HG02642 (cell line): ENCODE measurements at regions not wholly inside any gene's neighbourhood (a gene's known extent, or its start where the extent isn't known, plus 50 kb on each side); places are given as distances from the start of the nearest gene placed in this dataset.
"Not testable (repeated sequence)": the region's sequence is repeated elsewhere in the genome, so short reads cannot be mapped to it uniquely, and the experiment has no call there.

ENCODE experiments used
- ATAC-seq: cut with Tn5 transposase; IDR thresholded peaks from one replicate; pipeline ENCODE4 v1.9.1; 2021; ENCODE audit warnings: mild to moderate bottlenecking; ENCODE audit not compliant: unreplicated experiment, poor library complexity

DNA sequence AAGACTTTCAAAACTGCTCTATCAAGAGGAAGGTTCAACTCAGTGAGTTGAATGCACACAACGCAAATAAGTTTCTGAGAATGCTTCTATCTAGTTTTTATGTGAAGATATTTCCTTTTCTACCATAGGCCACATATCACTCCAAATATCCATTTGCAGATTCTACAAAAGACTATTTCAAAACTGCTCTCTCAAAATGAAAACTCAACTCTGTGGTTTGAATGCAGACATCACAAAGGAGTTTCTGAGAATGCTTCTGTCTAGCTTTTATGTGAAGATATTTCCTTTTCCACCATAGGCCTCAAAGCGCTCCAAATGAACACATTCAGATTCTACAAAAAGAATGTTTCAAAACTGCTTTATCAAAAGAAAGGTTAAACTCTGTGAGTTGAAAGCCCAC is 1093.1 kb upstream of the DEFB115 start:
- not testable (repeated sequence) for ATAC-seq

DNA sequence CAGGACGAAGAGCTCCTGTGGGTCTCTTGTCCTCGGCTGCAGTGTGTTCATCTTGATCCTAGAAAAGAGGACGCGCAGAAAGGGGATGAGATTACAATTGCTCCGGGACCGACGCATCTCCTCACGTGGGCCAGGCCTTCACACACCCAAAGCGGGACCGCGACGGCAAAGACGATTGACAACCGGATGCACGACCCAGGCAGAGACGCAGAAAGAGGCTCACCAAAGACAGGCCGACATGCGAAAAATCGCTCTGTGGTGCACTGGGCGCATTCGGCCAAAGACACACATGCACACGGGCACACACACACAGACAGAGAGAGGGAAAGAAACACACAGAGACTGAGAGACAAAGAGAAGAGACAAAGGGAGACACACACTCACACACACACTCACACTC is 1089.9 kb upstream of the DEFB115 start:
- ATAC-seq, result no peak

DNA sequence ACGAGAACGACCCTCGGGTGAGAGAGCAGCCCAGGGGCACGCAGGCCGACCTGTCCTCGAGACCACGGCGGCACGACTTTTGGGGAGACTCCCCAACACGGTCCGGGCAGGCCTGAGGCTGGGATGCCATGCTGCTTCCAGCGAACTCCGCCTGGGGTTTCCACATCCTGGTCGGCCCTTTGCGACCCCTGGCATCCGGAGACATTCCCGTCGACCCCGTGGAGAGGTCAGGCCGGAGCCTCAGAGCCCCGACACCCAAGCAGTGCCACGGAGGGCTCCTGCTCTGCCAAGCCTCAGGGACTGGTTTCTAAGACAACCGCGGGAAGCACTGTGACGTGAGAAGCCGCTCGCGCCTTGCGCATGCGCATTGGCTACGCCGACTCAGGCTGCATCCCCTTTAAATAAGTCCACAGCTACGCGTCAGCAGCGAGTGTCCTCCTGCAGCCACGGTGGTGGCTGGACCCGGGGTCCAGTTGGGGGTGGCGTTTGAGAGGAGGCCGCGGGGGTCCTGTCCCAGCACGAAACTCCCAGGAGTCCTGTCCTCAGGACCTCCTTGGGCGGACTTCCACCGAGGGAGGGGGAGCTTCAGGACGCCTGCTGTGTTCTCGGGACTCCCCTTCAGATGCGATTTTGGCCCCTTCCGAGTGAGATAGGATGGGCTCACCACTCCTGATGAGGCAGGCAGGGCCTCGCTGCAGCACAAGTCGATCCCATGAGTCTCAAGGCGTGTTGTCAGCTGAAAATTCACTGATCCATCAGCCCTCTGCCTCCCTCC is 1089.3 kb upstream of the DEFB115 start:
- no peak for ATAC-seq

DNA sequence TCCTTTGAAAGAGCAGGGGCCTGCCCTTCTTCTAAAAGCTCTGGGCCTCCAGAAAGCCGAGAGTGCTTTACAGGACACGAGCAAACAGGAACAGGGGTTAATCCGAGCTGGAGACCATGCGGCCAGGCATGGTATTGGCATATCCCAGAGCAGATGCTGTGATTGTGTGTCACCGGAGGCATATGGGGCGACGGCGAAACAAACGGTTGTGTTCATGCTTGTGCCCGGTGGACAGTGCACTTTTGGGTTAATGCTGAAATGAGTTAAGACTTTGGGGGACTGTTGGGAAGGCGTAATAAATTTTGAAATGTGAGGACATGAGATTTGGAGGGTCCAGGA is 1088.7 kb upstream of the DEFB115 start:
- ATAC-seq, result no peak

DNA sequence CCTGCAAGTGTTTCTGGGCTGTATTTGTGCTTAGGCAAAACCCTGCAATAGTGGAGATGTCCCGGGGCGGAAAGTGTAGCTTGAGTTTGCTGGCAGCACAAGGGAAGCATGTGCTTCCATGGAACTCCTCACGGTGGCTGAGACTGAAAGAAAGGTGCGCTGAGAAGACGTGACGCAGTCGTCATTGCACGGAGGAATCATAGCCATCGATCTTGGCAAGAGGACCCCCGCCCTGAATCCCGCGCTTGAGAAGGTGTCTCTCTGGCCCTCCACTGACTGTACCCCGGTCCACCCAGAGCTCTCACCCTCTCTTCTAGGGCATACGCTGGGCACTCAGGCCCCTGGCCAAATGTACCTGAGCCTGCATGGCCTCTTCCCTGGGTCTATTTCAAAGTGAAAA is 1081.8 kb upstream of the DEFB115 start:
- ATAC-seq, result no peak

DNA sequence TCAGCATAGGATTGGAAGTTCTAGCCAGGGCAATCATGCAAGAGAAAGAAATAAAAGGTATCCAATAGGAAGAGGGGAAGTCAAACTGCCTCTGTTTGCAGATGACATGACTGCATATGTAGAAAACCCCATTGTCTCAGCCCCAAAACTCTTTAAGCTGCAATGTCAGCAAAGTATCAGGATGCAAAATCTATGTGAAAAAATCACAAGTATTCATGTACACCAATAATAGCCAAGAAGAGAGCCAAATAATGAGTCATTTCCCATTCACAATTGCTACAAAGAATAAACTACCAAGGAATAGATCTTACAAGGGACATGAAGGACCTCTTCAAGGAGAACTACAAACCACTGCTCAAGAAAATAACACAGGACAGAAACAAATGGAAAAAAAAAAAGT is 1074.3 kb upstream of the DEFB115 start:
- not testable (repeated sequence) for ATAC-seq

DNA sequence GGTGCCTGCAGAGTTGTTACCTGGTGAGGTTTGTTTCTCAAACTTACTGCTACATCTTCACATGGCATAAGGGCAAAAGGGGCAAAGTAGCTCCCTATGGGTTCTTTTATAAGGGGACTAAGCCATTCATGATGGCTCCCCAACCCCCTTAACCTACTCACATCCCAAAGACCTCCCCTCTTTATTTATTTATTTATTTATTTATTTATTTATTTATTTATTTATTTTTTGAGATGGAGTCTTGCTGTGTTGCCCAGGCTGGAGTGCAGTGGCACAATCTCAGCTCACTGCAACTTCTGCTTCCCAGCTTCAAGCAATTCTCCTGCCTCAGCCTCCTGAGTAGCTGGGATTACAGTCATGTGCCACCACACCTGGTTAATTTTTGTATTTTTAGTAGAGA is 1065.7 kb upstream of the DEFB115 start:
- not testable (repeated sequence) for ATAC-seq

DNA sequence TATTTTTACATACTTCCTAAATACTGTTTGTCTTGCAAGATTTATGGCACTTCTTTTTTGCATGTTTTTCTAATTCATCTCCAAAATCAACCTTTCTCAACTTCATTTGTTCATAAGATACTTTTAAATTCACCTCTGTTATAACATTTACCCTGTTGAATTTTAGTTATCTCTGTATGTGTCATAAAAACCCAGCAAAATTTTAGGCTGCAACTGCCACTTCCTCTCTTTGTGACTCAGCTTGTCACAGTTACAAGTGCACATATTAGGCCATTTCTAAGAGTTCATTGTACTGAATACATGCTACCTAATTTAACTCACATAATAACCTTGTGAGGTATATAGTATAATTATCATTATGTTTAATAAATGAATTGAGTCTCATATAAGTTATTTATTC is 1023.0 kb upstream of the DEFB115 start:
- ATAC-seq, result not testable (repeated sequence)

DNA sequence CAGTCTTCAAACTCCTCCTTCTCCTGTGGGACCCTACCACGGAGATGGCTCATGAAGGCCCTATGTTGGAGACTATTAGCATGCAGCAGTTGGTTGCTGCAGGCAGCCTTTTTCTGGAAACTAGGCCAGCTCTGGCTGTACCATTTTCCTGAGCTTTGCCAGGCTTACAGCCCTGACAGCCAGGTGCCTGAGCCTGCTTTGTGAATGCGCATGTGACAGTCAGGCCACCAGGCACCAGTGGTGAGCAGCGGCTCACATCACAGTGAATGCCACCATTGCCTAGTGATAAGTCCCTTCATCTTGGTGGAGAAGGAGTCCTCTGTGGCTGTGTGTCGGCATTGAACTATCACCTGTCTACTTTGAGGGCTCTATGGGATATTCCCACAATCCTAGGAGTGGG is 982.4 kb upstream of the DEFB115 start:
- not testable (repeated sequence) for ATAC-seq

DNA sequence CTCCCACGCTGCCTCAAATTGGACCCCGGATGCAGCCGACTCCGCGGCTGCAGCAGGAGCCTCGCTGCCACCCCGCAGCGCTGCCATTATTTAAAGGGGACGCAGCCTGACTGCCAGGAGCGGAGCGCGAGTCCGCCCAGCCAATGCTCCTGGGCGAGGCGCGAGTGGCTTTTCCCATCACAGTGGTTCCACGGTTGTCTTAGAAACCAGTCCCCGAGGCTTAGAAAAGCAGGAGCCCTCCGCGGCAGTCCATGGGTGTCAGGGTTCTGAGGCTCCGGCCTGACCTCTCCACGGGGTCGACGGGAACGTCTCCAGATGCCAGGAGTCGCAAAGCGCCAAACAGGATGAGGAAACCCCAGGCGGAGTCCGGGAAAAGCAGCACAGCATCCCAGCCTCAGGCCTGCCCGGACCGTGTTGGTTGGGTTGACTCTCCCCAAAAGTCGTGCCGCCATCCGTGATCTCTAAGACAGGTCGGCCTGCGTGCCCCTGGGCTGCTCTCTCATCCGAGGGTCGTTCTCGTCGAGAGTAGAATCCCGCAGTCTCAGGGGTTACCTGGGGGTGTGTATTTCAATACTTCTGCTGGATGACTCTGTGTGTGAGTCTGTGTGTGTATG is 975.8 kb upstream of the DEFB115 start:
- ATAC-seq, result no peak

DNA sequence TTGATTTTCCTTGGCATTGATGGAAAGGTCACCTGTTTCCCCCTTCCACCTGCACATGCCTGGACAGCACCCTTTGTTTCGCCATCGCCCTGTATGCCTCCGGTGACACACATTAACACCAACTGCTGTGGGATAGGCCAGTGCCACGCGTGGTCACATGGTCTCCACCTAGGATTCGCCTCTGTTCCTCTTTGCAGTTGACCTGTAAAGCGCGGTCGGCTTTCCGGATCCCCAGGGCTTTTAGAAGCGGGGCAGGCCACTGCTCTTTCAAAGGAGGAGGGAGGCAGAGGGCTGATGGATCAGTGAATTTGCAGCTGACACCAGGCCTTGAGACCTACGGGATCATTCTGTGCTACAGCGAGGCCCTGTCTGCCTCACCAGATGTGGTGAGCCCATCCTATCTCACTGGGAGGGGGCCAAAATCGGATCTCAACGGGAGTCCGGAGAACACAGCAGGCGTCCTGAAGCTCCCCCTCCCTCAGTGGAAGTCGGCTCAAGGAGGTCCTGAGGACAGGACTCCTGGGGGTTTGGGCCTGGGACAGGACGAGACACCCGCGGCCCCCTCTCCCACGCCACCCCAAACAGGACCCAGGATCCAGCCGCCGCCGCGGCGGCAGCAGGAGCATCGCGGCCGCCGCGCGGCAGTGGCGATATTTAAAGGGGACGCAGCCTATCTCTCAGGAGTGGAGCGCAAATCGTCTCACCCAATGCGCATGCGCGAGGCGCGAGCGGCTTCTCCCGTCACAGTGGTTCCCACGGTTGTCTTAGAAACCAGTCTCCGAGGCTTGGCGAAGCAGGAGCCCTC is 973.8 kb upstream of the DEFB115 start:
- not testable (repeated sequence) for ATAC-seq

DNA sequence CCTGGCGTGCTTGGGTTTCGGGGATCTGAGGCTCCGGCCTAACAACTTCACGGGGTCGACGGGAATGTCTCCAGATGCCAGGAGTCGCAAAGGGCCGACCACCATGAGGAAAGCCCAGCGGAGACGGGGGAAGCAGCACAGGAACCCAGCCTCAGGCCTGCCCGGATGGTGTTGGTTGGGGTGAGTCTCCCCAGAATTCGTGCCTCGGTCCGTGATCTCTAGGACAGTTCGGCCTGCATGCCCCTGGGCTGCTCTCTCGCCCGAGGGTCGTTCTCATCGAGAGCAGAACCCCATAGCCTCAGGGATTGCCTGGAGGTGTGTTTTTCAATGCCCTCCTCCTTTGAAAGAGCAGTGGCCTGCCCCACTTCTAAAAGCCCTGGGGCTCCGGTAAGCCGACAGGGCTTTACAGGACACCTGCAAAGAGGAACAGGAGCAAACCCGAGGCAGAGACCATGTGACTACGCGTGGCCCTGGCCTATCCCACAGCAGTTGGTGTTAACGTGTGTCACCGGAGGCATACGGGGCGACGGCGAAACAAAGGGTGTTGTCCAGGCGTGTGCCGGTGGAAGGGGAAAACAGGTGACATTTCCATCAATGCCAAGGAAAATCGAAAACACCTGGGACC is 973.1 kb upstream of the DEFB115 start:
- no peak for ATAC-seq

DNA sequence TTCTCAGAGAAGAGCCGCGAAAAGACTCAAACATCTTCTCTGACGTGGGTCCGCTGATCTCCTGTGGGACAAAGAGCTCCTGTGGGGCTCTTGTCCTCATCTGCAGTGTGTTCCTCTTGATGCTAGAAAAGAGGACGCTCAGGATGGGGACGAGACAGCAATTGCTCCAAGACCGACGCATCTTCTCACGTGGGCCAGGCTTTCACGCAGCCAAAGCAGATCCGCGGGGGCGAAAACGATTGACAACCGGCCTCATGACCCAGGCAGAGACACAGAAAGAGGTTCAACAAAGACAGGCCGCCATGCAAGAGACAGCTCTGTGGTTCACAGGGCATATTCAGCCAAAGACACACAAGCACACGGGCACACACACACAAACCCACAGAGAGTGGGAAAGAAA is 971.8 kb upstream of the DEFB115 start:
- no peak for ATAC-seq

DNA sequence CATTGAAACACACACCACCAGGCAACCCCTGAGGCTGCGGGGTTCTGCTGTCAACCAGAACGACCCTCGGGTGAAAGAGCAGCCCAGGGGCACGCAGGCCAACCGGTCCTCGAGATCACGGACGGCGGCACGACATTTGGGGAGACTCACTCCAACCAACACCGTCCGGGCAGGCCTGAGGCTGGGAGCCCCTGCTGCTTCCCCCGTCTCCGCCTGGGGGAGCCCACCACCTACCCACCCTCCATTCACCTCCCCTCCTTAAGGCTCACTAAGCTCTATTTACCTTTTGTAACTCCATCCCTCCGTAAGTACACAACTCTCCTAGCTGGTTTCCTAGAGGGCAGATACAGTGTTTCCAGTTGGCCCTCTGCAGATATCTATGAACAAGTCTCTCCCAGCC is 971.3 kb upstream of the DEFB115 start:
- ATAC-seq, result no peak

DNA sequence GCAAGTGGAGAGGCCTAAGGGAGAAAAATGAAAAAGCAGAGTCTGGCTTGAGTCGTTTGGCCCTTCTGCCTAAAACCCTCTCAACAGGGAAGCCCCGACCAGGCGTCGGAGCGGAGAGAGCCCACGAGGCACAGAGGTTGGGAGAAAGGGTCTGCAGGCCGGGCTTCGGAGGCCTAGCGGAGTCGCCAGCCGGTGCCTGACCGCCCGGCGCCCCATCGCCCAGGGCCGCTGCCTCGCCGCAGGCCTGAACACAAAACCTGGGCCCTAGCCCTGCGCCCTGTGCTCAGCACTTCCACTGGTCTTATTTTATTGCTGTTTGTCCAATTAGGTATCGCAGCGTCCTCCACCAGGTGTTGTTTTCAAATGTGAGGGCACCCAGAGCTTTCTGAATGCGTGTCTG is 970.0 kb upstream of the DEFB115 start:
- not testable (repeated sequence) for ATAC-seq

DNA sequence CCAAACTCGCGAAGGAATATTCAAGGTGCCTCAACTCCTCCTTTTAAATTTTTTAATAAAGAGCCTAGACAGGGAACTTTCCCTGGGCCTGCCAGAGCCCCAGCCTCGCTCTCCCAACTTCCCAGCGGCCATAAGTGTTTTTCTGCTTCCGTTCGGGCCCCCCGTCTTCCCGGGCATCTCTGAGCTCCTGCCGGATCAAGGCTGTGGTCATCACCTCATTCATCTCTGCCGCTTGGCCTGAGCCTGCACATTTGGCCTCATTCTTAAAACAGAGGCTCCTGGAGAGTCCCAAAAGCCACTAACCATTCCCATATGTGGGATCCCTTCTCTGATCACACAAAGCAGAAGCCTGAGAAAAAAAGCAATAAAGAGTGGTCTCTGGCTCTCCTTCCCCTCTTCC is 969.1 kb upstream of the DEFB115 start:
- no peak for ATAC-seq

DNA sequence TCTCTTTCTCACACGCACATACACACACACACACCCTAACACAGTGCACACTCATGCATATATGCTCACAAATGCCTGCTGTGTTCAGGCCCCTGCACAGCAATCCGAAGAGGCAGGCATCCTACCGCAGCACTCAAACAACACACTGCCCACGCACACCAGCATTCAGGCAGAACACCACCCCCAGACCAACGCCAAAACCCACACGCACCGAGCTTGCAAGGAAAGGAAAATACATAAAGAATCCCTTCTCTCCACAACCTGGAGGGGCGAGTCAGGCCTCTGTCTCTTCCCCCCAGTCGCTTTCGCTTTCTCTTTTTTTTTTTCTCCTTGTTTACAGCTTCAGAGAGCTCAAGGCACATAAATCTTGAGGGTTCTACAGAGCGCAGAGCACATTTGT is 968.4 kb upstream of the DEFB115 start:
- not testable (repeated sequence) for ATAC-seq

DNA sequence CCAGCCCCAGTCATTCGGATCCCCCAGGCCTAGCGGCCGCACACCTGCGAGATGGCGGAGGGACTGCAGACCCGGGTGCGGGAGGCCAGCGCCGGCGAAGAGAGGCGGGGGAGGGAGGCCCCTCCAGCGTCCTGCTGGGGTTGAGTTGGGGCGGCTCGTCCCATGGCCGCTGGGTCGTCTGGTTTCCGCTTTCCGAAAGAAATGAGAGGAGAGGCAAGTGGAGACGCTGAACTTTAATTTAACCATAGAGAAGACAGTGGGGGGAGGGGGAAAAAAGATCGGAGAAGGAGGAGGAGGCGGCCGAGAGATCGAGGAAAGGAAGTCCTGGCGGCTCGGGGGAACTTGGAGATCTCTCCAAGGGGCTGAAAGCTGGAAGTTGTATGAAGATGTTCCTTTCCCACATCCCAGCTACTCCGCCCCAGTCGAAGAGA is 967.7 kb upstream of the DEFB115 start:
- not testable (repeated sequence) for ATAC-seq

DNA sequence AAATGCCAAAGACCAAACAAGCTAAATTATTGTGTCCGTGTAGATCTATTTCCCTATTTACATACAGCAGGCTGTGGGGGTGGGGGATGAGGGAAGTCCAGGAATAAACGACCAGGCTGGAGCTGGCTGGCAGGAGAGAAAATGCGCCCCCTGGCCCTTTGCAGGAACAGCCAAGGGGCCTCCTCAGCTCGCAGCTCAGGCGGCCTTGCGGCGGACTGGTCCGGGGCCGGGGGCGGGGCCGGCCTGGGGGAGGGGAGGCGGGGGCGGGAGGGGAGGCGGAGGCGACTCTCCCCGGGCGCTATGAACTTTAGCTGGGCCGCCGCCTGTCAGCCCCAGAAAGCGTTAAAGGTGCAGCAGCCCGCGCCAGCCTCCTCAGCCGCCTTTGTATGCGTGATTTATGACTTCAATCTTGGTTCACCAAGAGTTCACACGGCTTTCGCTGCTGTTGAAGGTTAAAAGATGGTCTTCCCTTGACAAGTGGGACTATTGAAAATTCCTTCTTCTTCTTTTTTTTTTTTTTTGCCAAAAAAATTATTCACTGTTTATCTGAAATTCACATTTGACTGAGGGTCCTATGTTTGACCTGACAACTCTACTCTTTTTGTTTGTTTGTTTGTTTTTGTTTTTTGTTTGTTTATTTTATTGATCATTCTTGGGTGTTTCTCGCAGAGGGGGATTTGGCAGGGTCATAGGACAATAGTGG is 967.0 kb upstream of the DEFB115 start:
- ATAC-seq, result not testable (repeated sequence)

DNA sequence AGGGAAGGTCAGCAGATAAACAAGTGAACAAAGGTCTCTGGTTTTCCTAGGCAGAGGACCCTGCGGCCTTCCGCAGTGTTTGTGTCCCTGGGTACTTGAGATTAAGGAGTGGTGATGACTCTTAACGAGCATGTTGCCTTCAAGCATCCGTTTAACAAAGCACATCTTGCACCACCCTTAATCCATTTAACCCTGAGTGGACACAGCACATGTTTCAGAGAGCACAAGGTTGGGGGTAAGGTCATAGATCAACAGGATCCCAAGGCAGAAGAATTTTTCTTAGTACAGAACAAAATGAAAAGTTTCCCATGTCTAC is 966.4 kb upstream of the DEFB115 start:
- not testable (repeated sequence) for ATAC-seq
